ENCODE measurements at regions not wholly inside any gene's neighbourhood (a gene's known extent, or its start where the extent isn't known, plus 50 kb on each side); places are given as distances from the start of the nearest gene placed in this dataset.
"Not testable (repeated sequence)": the region's sequence is repeated elsewhere in the genome, so short reads cannot be mapped to it uniquely, and the experiment has no call there.

DNA sequence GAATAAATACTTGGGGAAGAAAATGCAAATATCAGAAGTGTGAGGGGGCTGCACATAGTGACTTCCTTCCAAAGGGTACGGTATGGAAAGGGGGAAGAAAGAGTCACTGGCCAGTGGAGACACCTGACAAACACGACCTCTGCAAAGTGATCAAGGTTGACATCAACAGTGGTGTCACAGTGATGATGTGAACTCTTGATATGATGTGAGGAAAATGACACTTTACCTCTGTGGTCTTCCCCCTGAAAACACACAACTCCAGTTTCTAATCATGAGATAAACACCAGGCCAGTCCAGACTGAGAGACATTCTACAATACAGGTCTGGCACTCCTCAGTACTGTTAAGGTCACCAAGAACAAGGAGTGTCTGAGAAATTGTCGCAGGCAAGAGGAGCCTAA is 169.7 kb downstream of the BUB3 start:
- no peak for DNase-seq

DNA sequence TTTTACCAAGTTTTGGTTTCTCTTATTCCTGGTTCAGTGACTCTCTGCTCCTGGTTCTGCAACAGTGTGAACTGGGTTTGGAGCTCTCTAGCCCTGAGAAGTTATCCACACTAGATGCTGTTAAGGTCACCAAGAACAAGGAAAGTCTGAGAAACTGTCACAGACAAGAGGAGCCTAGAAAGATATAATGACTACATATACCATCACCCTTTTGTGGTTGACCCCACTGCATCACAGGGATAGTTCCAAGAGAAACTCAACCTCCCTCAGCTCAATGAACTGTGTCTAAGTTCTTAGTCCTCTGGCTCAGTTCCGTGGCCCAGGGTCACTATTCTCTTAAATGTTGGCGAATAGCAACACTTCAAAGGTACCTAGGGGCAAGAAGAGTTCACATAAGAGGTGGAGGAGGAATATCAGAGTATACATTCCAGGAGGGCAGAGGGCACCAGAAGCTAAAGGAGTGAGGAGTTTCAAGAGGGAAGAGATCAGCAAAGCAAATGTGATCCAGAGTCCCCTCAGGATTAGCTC is 171.5 kb downstream of the BUB3 start:
- DNase-seq = no peak

DNA sequence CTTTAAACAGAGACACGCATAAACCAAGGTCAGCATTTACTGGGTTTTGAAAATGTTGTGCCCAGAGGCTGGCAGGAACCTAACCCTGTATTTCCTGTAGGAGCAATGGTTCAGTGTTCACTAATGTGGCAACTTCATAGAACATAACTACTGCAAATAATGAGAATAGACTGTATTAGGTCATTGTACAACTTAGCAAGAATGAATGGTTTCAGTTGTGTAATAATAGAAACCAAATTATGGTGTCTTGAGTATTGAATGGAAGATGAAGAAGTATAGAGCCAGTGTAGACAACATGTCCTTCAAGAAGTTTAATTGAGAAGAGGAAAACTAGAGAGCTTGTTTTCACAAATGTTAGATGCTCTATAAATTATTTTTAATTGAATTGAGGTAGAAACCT is 172.5 kb downstream of the BUB3 start:
- no peak for DNase-seq

DNA sequence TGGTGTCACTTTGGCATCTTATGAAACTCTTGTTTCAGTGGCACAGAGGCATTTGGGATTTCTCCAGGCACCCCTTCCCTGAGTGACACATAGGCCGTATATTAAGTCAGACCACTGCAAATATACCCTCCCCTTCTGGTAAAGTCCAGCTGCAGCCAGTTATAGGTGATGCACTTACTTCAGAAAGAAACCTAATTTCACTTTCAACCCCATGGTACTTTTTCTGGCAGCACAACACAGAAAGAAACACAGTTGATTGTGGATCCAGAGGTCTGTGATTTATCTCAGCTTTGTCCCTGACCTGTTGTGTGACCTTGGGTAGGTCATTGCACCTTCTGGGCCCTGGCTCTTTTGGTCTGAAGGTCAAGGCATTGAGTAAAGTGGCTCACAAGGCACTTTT is 173.2 kb downstream of the BUB3 start:
- DNase-seq = no peak

DNA sequence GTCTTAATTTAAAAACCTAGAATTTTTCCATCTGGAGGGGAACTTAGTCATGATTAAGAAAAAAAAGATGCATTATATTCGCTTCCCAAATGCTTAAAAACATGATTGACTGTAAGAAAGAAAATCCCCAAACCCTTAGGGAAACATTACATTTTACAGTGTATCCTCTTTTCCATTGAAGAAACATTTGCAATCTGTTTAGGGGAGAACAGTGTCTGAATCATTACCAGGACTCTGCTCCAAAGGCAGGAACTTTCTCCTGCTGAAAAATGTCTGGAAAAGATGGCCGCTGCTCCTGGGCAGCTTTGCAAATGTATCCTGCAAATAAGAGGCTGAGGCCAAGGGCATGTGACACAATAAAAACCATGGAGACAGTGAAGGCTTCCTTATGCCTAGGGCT is 173.7 kb downstream of the BUB3 start:
- peak; percentile 23 for DNase-seq

DNA sequence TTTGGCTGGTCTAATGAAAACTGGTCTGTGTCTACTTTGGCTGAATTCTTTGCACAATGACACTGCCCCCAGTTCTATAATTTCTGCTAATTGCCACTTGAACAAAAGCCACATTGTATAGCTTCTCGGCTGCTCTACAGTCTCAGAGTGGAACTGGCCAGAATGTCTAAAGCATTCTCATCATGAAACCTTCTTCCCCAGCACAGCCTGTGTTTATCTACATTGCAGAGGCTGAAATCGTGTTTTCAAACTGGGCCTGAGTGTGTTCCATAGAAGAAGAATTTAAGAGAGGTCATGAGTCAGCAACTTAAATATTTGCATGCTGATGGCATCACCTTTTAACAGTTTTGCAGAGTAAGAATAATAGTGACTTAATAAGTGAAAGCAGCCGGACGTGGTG is 177.2 kb downstream of the BUB3 start:
- DNase-seq = no peak

DNA sequence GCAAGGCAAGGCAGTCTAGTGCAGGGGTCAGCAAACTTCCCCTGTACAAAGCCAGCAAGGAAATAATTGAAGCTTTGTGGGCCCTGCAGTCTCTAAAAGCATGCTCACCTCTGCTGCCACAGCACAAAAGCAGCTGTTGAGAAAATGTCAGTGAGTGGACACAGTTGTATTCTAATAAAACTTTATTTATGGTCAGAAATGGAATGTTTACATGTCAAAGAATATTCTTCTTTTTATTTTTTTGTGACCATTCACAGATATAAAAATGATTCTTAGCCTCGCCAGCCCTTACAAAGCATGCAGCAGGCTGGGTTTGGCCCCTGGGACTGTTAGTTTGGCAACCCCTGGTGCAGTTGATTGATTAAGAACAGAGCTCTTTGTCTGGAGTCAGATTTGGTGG is 192.4 kb downstream of the BUB3 start:
- no peak for DNase-seq

DNA sequence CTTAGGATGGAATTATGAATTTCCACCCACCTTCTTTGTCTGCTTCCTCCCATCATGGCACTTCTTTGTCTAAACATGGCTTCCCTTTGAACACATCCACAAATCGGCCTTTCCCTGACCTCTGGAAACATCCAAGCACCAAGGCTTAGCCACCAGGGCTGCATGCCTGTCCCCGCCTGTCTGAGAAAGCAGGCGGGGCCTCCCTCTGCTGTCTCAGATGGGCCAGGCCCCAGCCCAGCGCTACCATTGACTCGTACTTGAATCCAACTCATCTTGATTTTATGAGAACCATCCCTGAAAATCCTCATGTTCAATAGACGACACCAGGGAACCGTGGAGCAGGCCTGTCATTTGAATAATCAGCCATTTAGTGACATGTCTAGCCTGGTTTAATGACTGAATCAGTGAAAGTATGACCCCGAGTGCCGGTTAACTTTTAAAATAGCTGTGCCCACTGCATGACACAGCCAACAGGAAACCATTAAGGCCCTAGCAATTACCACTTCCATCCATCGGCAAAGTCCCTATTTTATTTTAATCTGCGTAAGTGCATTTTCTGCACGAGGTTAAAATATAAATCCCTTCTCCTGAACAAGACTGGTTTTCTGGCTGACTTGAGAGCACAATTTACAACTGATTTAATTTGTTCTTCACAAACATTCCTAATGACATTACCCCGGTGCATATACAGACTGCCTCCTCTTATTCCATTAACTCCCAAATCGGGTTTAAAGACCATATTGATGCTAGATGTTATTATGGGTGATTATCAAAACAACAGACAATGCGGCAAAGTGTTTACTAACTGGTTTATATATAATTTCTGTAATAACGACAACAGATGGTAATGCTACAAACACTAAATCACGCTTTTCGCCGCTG is 194.7 kb downstream of the BUB3 start:
- peak; percentile 2 for DNase-seq

DNA sequence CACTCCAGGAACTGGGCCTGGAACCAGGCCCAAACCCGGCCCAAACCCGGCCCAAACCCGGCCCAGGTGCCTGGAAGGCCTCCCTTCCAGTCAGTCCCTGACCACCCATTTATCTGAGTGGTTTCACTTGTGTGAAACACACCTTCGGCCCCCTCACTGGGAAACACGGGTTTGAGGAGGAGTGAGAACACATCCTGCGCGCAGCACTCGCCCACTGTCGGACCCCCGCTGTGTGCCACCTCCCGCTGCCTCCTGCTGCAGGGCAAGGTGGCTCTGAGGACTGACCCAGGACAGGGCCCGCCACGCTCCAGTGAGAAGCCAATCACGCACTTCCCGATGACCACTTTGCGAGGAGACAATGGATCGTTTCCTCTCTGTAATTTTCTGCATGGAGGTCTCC is 197.5 kb downstream of the BUB3 start:
- DNase-seq = no peak

DNA sequence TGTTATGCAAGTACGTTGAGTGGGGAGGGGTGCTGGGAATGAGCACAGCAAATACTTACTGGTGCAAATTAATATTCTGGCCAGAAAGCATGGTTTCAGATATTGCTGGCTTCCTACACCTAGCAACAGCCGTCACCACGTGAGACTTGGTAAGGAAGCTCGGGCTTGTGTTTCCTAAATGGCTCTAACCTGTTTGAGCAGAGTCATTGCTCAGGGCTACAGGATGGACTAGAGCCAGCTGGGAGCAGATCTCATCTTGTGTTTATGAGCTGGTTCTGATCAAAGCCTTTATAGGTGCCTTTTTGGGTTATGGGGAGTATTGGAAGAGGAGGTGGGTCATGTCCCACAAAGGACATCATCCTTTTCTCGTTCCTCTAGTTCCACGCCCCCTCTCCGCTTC is 200.3 kb downstream of the BUB3 start:
- no peak for DNase-seq

DNA sequence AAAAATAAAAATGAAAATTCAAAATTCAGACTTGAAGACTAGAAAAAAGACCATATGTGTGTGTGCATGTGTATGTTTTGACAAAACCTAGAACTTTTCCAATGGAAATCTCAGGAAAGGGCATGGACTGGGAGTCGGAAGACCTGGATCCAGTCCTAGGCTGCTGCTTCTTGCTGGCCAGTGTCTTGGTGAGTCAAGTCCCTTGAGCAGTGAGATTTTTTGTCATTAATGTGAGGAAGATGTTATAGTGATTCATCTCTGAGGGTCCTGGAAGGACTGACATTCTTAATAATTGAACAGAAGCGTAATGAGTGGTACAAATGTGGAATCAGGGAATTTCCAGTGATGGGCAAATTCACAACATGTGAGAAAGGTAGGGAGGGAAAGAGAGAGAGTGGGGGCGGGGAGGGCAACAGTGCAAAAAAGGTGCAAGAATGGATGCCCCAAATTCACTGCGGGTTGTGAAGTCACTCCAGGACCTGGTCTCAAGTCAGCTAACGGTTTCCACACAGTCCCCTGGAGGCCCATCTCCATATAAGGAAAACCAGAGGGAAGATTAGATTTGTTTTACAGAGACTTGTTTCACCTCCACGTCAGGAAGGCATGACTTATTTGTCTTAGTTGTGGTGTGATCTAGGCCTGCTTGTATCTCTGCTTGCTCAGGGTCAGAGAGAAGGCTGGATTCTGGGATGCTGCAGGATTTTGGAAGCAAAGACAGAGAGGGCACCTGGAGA is 201.7 kb downstream of the BUB3 start:
- DNase-seq = no peak

DNA sequence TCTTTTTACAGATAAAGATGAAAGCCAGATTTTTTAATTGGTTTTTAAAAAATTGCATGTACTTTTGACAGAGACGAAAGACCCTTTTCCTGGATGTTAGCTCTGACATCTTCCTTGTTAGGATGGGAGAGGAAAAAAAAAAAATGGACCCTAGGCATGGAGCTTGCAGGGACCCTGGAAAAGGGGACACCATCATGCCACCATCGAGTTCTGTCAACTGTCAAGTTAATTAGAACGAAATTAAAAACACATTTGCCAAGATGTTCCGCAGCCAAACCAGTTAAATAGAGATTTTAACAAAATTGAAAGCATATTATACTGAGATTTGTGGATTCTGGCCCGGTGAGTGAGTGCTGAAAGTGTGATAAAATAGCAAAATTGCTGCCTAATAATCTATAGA is 202.6 kb downstream of the BUB3 start:
- no peak for DNase-seq

DNA sequence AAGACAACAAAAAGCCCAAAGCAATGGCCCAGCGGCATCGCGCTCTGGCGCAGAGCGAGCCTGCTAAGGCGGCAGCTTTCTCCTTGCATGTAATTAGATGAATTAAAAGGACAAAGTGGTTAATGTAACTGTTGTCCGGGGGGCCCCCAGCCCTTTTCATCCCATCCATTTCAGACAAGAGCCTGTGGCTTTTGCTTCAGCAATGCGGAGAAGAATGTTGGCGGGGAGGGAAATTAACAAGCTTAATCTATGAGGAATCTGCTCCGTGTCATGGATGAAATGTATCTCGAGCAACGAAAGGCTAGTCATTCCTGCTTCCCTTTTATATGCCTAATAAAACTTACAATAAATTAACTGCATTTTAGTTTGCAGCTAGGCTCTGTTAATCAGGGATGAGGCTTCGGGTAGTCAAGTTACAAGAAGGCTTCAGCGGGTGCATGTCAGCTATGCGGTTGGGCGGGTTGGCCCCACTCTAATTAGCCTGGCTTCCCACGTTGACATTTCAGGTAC is 203.3 kb downstream of the BUB3 start:
- no peak for DNase-seq

DNA sequence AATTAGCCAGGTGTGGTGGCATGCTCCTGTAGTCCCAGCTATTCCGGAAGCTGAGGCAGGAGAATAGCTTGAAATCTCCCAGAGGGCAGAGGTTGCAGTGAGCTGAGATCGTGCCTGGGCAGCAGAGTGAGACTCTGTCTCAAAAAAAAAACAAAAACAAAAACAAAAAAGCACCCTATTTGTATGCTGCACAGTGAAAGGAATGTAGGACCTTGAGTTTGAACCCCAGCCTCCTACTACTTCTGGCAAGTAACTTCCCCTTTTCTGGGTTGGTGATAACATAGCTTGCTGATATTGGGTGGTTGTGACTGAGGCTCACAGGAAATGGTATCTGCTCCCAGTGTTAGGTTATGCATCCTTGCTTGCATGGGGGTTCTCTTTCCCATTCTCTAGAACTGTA is 205.3 kb downstream of the BUB3 start:
- DNase-seq = no peak

DNA sequence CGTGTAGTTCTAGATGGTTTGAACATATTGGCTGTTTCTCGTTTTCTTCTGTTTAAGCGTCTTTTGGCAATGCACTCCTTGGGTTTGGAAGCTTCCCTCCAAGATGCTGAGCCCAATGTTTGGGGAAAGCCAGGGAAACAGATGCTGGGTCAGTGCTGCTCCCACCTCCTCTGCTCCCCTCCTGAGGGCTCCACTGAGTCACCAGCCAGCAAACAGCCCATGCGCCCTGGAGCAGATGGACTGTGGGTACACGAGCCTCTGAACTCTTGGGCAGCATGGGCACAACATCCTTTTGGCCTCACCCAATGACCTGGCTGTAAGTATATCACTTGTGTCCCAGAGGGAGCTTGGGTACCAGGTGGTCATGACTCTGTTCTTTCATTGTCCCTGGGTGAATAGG is 207.6 kb downstream of the BUB3 start:
- no peak for DNase-seq

DNA sequence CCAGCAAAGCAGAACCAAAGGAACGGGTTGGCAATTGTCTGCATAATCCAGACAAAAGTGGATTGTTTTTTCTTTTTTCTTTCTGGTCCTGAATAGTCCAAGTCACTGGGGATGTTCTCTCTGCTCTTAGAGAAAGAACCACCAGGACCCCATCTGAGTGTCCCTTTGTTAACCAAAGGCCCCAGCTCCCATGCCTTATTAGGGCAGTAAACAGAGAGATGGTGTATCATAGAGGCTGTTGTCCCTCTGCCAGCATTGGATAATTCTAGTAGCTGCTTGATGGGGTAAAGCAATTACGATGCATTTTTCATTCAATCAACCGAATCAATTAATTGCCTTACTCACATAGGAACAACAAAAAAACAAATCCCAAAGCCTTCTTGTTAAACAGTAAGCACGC is 213.0 kb downstream of the BUB3 start:
- no peak for DNase-seq

DNA sequence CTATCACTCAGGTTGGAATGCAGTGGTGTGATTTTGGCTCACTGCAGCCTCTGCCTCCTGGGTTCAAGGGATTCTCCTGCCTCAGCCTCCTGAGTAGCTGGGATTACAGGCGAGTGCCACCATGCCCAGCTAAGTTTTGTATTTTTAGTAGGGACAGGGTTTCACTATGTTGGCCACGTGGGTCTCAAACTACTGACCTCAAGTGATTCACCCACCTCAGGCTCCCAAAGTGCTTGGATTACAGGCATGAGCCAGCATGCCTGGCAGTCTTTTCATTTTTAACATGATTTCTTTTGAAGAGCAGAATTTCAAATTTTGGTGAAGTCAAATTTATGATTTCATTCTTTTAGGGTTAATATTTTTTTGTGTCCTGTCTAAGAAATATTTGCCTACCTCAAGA is 217.4 kb downstream of the BUB3 start:
- DNase-seq = not testable (repeated sequence)

DNA sequence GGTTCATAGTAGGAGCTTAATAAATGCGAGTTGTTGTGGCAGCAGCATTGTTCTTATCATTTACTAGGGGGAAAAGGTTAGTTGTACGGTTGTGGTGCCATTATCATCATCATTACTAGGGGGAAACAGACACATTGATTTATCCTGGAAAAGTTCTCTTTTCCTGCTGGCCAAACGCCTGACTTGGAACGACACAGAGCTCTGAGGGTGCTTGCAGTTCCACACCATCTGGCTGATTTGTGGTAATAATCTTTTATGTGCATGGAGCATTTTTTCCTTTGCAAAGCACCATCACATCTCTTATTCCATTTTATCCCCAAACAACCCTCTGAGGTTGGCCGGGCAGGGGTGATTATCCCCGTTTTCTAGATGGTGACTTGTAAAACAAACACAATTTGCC is 219.4 kb downstream of the BUB3 start:
- DNase-seq = no peak

DNA sequence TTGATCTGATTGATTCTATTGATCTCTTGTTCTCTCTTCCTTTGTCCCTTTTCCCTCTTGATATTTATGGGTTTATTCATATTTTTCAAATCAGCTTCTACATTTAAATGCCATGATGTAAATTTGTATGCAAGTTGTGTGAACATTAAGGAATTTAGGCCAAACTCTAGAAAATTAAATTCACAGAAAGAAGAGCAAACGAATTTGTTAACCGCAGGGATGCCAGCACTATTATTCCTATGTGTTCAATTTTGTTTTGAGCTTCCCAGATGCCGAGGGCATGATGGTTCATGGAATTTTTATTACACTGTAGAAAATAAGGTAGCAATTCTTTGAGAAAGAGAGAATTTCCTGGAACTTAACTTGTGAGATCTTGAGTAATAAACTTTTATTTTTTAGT is 220.9 kb downstream of the BUB3 start:
- DNase-seq = no peak

DNA sequence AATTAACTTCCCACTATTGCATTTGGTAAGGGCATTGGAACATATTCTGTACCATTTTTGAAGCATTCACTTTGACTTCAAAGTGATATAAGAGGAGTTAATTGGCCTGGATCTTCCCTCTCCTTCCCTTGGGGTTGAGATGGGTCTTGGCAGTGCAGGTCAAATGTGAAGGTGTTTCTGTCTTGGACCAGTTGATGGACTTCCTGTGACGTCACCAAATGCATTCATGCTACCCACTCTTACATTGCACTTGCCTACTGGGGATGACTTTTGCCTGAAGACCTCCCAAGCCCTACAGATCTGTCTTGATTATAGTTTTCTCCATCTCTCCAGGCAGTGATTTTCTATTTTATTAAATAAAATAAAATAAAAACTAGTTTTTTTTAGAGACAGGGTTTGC is 221.5 kb downstream of the BUB3 start:
- DNase-seq = no peak

DNA sequence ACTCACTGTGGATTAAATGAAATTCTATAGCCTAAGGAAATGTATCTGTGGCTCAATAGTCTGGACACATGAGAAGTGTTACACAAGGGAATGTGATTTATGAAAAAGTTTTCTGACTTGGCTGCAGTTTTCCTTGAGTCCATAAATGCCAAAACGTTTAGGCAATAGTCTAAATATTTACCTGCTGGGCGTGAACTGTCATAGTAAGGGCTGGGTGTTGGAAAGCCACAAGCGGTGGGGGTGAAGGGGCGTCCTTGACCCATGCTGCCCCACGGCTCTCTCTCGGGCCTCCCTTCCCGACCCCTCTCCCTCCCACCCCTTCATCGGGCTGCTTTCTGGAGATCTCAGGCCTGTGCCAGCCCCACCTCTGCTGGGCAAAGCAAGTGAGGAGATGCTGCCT is 223.7 kb downstream of the BUB3 start:
- no peak for DNase-seq

DNA sequence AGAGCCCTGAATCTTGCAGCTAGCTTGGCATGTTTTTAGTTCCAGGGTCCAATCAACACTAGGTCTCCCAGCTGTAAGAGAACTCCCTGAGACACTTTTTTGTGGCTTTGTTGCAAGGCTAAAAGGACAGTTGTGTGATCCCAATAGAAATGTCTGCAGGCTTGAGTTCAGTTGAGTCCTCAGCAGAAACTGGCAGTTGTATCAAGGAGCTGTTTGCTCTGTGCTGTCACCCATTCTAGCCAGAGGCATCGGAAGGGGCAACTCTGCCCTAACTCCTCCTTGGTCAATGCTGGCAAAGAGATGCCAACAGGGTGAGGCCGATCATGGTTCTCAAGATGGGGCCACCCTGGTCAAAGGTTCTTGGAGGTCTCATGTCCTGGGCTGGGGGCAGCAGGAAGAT is 224.1 kb downstream of the BUB3 start:
- no peak for DNase-seq

DNA sequence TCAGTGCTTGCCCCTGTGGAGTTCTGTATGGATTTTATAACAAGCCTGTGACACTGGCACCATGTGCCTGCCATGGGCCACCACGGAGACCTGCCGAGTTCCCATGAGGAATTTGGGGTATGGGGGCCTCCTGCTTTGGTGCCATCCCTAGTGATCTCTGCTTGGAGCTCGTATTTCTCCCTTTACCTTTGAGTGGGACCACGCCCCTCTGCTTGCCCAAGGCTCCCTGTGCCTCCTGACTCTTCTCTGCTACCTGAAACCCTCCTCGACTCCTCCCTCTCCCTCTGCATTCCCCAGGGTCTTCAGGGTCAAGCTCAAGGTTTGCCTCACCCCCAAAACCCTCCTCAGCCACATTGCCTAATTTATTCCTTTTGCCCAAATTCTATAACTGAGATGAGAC is 225.0 kb downstream of the BUB3 start:
- DNase-seq = no peak

All from tongue (tissue), 1 donor.